GM23338 (cell line): ENCODE measurements at regions not wholly inside any gene's neighbourhood (a gene's known extent, or its start where the extent isn't known, plus 50 kb on each side); places are given as distances from the start of the nearest gene placed in this dataset.

Source experiments
- ATAC-seq: fragments of 200-7000 bp; cut with Tn5 transposase; 3 replicates; pipeline ENCODE4 v1.9.1; 2020
- DNase-seq: peaks from one replicate; pipeline ENCODE4 v3.0.0-alpha.2; 2015; ENCODE audit warnings: low spot score
- H2AFZ ChIP-seq: fragments of 200-600 bp; sonication (generic); 2 replicates; pipeline ENCODE4 v1.8.0; 2016; ENCODE audit warnings: antibody characterized with exemption, mild to moderate bottlenecking, moderate library complexity
- H3F3A ChIP-seq: fragments of 200-600 bp; sonication (generic); replicated peaks from 2 replicates; pipeline ENCODE4 v1.8.0; 2017; ENCODE audit warnings: antibody characterized with exemption, mixed run types, low read depth
- H3K27ac ChIP-seq: fragments of 200-600 bp; sonication (generic); 2 replicates; pipeline ENCODE4 v1.6.1; 2016; ENCODE audit warnings: low read depth
- H3K27me3 ChIP-seq: fragments of 200-600 bp; sonication (generic); 2 replicates; pipeline ENCODE4 v1.8.0; 2016; ENCODE audit warnings: mild to moderate bottlenecking, mixed run types, moderate library complexity; ENCODE audit not compliant: insufficient read depth
- H3K36me3 ChIP-seq: fragments of 200-600 bp; sonication (generic); 2 replicates; pipeline ENCODE4 v1.8.0; 2016; ENCODE audit warnings: mild to moderate bottlenecking; ENCODE audit not compliant: insufficient read depth
- H3K4me1 ChIP-seq: fragments of 200-600 bp; sonication (generic); 2 replicates; pipeline ENCODE4 v1.8.0; 2016; ENCODE audit warnings: mild to moderate bottlenecking, moderate library complexity; ENCODE audit not compliant: insufficient read depth
- H3K4me2 ChIP-seq: fragments of 200-600 bp; sonication (generic); 2 replicates; pipeline ENCODE4 v1.7.1; 2017; ENCODE audit warnings: mixed run types
- H3K4me3 ChIP-seq: fragments of 200-600 bp; sonication (generic); 2 replicates; pipeline ENCODE4 v1.6.1; 2016; ENCODE audit warnings: mixed run types
- H3K79me2 ChIP-seq: fragments of 200-600 bp; sonication (generic); replicated peaks from 2 replicates; pipeline ENCODE4 v1.8.0; 2017; ENCODE audit warnings: mild to moderate bottlenecking; ENCODE audit not compliant: insufficient read depth
- H3K9me2 ChIP-seq: fragments of 200-600 bp; sonication (generic); 2 replicates; pipeline ENCODE4 v1.8.0; 2017; ENCODE audit not compliant: insufficient read depth
- H4K20me1 ChIP-seq: fragments of 200-600 bp; sonication (generic); replicated peaks from 2 replicates; pipeline ENCODE4 v1.8.0; 2017; ENCODE audit warnings: mild to moderate bottlenecking; ENCODE audit not compliant: insufficient read depth
- H3K27ac Mint-ChIP-seq: 2 replicates; pipeline ENCODE4 v1.8.0; 2020; ENCODE audit warnings: inconsistent platforms, mild to moderate bottlenecking, moderate library complexity, mixed read lengths
- H3K27me3 Mint-ChIP-seq: 3 replicates; pipeline ENCODE4 v1.8.0; 2022; ENCODE audit warnings: low read depth, mild to moderate bottlenecking, moderate library complexity, mixed read lengths, inconsistent platforms; ENCODE audit not compliant: insufficient read depth, poor library complexity
- H3K36me3 Mint-ChIP-seq: 3 replicates; pipeline ENCODE4 v1.8.0; 2021; ENCODE audit warnings: low read depth, mild to moderate bottlenecking, inconsistent platforms, moderate library complexity, mixed read lengths
- H3K4me1 Mint-ChIP-seq: 3 replicates; pipeline ENCODE4 v1.8.0; 2020; ENCODE audit warnings: mild to moderate bottlenecking, inconsistent platforms, mixed read lengths
- H3K4me3 Mint-ChIP-seq: 3 replicates; pipeline ENCODE4 v1.8.0; 2021; ENCODE audit warnings: moderate library complexity, mild to moderate bottlenecking, inconsistent platforms, mixed read lengths
- H3K9me3 Mint-ChIP-seq: 3 replicates; pipeline ENCODE4 v1.8.0; 2020; ENCODE audit warnings: moderate library complexity, mild to moderate bottlenecking, inconsistent platforms, mixed read lengths
- CREB1 ChIP-seq: fragments of 250-450 bp; sonication (Bioruptor Pico); IDR thresholded peaks from 2 replicates; pipeline ENCODE4 v1.5.0; 2020; ENCODE audit warnings: low read depth, mild to moderate bottlenecking, moderate library complexity
- CTCF ChIP-seq, 2 experiments: fragments of 200-600 bp in 1 of 2; sonication (generic) in 1 of 2; conservative IDR thresholded peaks; 2 replicates each; pipeline versions ENCODE4 v1.5.1 to v1.6.1; 2016 to 2017; ENCODE audit warnings: antibody characterized with exemption in 2 of 2, low read depth in 2 of 2, mild to moderate bottlenecking in 2 of 2, moderate library complexity in 1 of 2
- EZH2 ChIP-seq: fragments of 200-600 bp; sonication (generic); IDR thresholded peaks from one replicate; pipeline ENCODE4 v1.8.0; 2017; ENCODE audit warnings: antibody characterized with exemption, mild to moderate bottlenecking, low read depth; ENCODE audit not compliant: unreplicated experiment
- EZH2phosphoT487 ChIP-seq: fragments of 200-600 bp; sonication (generic); IDR thresholded peaks from one replicate; pipeline ENCODE4 v1.8.1; 2018; ENCODE audit warnings: antibody characterized with exemption; ENCODE audit not compliant: unreplicated experiment
- JUNB ChIP-seq: IDR thresholded peaks from one replicate; pipeline ENCODE4 v1.6.1; 2016; ENCODE audit warnings: antibody characterized with exemption; ENCODE audit not compliant: unreplicated experiment
- NANOG ChIP-seq: IDR thresholded peaks from 2 replicates; pipeline ENCODE4 v1.6.1; 2016; ENCODE audit warnings: antibody characterized with exemption, borderline replicate concordance
- POLR2AphosphoS5 ChIP-seq: IDR thresholded peaks from 2 replicates; pipeline ENCODE4 v1.6.1; 2016; ENCODE audit warnings: antibody characterized with exemption, low read depth
- REST ChIP-seq: IDR thresholded peaks from one replicate; pipeline ENCODE4 v1.6.1; 2018; ENCODE audit warnings: antibody characterized with exemption; ENCODE audit not compliant: unreplicated experiment
- STAT1 ChIP-seq: IDR thresholded peaks from one replicate; pipeline ENCODE4 v1.6.1; 2016; ENCODE audit warnings: antibody characterized with exemption; ENCODE audit not compliant: unreplicated experiment
- ZNF114 ChIP-seq: fragments of 250-450 bp; sonication (Bioruptor Pico); IDR thresholded peaks from 2 replicates; pipeline ENCODE4 v1.5.0; 2020; ENCODE audit warnings: mild to moderate bottlenecking, moderate library complexity
- ZNF331 ChIP-seq: fragments of 250-450 bp; sonication (Bioruptor Pico); IDR thresholded peaks from 2 replicates; pipeline ENCODE4 v1.5.0; 2020; ENCODE audit warnings: low read depth, mild to moderate bottlenecking, moderate library complexity
- TF ChIP-seq, protein P1 (sequence below): IDR thresholded peaks from 2 replicates; pipeline ENCODE4 v1.6.1; 2016; ENCODE audit warnings: antibody characterized with exemption

GRCh38 chr4:177987896-177988295 lies 545.7 kb upstream of the AGA start (continued):
- TF ChIP-seq, protein P1, sequence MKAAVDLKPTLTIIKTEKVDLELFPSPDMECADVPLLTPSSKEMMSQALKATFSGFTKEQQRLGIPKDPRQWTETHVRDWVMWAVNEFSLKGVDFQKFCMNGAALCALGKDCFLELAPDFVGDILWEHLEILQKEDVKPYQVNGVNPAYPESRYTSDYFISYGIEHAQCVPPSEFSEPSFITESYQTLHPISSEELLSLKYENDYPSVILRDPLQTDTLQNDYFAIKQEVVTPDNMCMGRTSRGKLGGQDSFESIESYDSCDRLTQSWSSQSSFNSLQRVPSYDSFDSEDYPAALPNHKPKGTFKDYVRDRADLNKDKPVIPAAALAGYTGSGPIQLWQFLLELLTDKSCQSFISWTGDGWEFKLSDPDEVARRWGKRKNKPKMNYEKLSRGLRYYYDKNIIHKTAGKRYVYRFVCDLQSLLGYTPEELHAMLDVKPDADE = no peak
- no peak for TF ChIP-seq POLR2AphosphoS5
- TF ChIP-seq JUNB = no peak
- TF ChIP-seq STAT1 = no peak
- no peak for TF ChIP-seq ZNF114 (CRISPR knock-in tag)
- TF ChIP-seq CTCF (conservative IDR thresholded peaks at IDR 0.05; ENCODE audit: low read depth in 2 of 2) = no peak
- no peak for TF ChIP-seq CREB1 (CRISPR knock-in tag)
- no peak for TF ChIP-seq NANOG
- no peak for TF ChIP-seq ZNF331
- no peak for TF ChIP-seq EZH2phosphoT487
- TF ChIP-seq EZH2 = no peak
- no peak for TF ChIP-seq REST

GRCh38 chr4:177989503-177990201 lies 547.4 kb upstream of the AGA start:
- Histone ChIP-seq H3K36me3 (no peaks in the 10 kb centered on the region), H3K9me2 (no peaks in the 10 kb centered on the region), H3K4me3 (no peak overlapping the region), H3K79me2 (no peaks in the 10 kb centered on the region), H2AFZ (no peak overlapping the region), H3K27ac (no peak overlapping the region), H3K4me2 (no peak overlapping the region), H4K20me1 (no peaks in the 10 kb centered on the region), H3F3A (no peaks in the 10 kb centered on the region), H3K27me3 (no peaks in the 10 kb centered on the region), H3K4me1 (no peaks in the 10 kb centered on the region)
- TF ChIP-seq CTCF (conservative IDR thresholded peaks at IDR 0.05; ENCODE audit: low read depth in 2 of 2) (no peak), ZNF114 (CRISPR knock-in tag) (no peak)
- no peaks in the 10 kb centered on the region for H3K27me3 Mint-ChIP-seq
- H3K4me3 Mint-ChIP-seq = no peak overlapping the region
- H3K4me1 Mint-ChIP-seq = peaks cover 14% of the 10 kb centered on the region
- ATAC-seq (no peak), DNase-seq (no peak)
- H3K27ac Mint-ChIP-seq = no peak overlapping the region
- no peaks in the 10 kb centered on the region for H3K9me3 Mint-ChIP-seq
- H3K36me3 Mint-ChIP-seq = no peaks in the 10 kb centered on the region
